ENCODE measurements at regions not wholly inside any gene's neighbourhood (a gene's known extent, or its start where the extent isn't known, plus 50 kb on each side); places are given as distances from the start of the nearest gene placed in this dataset.

- CTCF ChIA-PET = no interaction called here
- Histone ChIP-seq H3K79me2 (ENCODE audit: control insufficient read depth, insufficient read depth, low read length) (no peaks in the 10 kb centered on the region), H3K27me3 (replicated peaks in 1 of 4; ENCODE audit: control extremely low read depth in 1 of 4, control insufficient read depth in 3 of 4, insufficient read depth in 4 of 4, low read length in 3 of 4) (no peaks in the 10 kb centered on the region), H2AFZ (ENCODE audit: insufficient read depth, low read depth, low read length, poor library complexity, severe bottlenecking) (no peak overlapping the region), H3K27ac (ENCODE audit: low read length in 2 of 2) (peak overlapping the region in 1 of 2 donors; percentile 55), H3K9me3 (ENCODE audit: control extremely low read depth in 1 of 3, control insufficient read depth in 2 of 3, insufficient read depth in 1 of 3, low read length in 2 of 3) (no peaks in the 10 kb centered on the region), H4K20me1 (ENCODE audit: control insufficient read depth, insufficient read depth, low read length, poor library complexity, severe bottlenecking) (no peaks in the 10 kb centered on the region), H3K36me3 (replicated peaks in 1 of 2; ENCODE audit: control extremely low read depth in 1 of 2, control insufficient read depth in 1 of 2, extremely low read depth in 1 of 2, insufficient read depth in 2 of 2, low read length in 1 of 2) (no peaks in the 10 kb centered on the region), H3K4me3 (ENCODE audit: control extremely low read depth in 1 of 5, extremely low read depth in 1 of 5, insufficient read depth in 1 of 5, low read depth in 2 of 5, low read length in 4 of 5) (no peak overlapping the region), H3K4me1 (ENCODE audit: control insufficient read depth in 2 of 2, insufficient read depth in 2 of 2, low read length in 2 of 2) (peaks cover 0 to 33% of the 10 kb centered on the region in 2 donors), H3K4me2 (replicated peaks; ENCODE audit: low read depth, low read length, poor library complexity, severe bottlenecking) (no peak overlapping the region), H3K9ac (ENCODE audit: low read length) (no peak overlapping the region)
- peak; percentile 73 for DNase-seq
- POLR2A ChIA-PET = no interaction called here
- intact Hi-C loops (cut with micrococcal nuclease) = loop anchor here (2.0 kb wide), 1 partner anchor 638 kb away; the partner anchor contains the start of gene TMSB4Y
- peak; percentile 64 for ATAC-seq (ENCODE audit: low read depth)
- H3K4me3 Mint-ChIP-seq = peak overlapping the region; percentile 71
- H3K27me3 Mint-ChIP-seq = no peaks in the 10 kb centered on the region
- peaks cover 51% of the 10 kb centered on the region for H3K4me1 Mint-ChIP-seq
- no peaks in the 10 kb centered on the region for H3K9me3 Mint-ChIP-seq (ENCODE audit: insufficient read depth)
- WGBS (ENCODE audit: insufficient coverage) = 4% methylated on average over 4 of the region's 6 CpGs
- TF ChIP-seq EZH2 (IDR thresholded peaks at IDR 0.05; ENCODE audit: borderline replicate concordance, insufficient read depth, low read depth, low read length, poor library complexity, severe bottlenecking) = no peak
- no peak for TF ChIP-seq CTCF (IDR thresholded peaks at IDR 0.05)
- peak overlapping the region; percentile 90 for H3K27ac Mint-ChIP-seq
These were observed 183.7 kb upstream of the NLGN4Y start for GRCh38 chrY:14340459-14341143.

GRCh38 chrY:14344648-14345333, 179.5 kb upstream of the NLGN4Y start:
- DNase-seq = peak; percentile 68
- peak overlapping the region; percentile 86 for H3K27ac Mint-ChIP-seq
- CTCF ChIA-PET = no interaction called here
- Histone ChIP-seq H3K27me3 (replicated peaks in 1 of 4; ENCODE audit: control extremely low read depth in 1 of 4, control insufficient read depth in 3 of 4, insufficient read depth in 4 of 4, low read length in 3 of 4) (no peaks in the 10 kb centered on the region), H3K4me1 (ENCODE audit: control insufficient read depth in 2 of 2, insufficient read depth in 2 of 2, low read length in 2 of 2) (peaks cover 0 to 28% of the 10 kb centered on the region in 2 donors), H3K9me3 (ENCODE audit: control extremely low read depth in 1 of 3, control insufficient read depth in 2 of 3, insufficient read depth in 1 of 3, low read length in 2 of 3) (no peaks in the 10 kb centered on the region), H3K79me2 (ENCODE audit: control insufficient read depth, insufficient read depth, low read length) (no peaks in the 10 kb centered on the region), H3K36me3 (replicated peaks in 1 of 2; ENCODE audit: control extremely low read depth in 1 of 2, control insufficient read depth in 1 of 2, extremely low read depth in 1 of 2, insufficient read depth in 2 of 2, low read length in 1 of 2) (no peaks in the 10 kb centered on the region), H3K4me3 (ENCODE audit: control extremely low read depth in 1 of 5, extremely low read depth in 1 of 5, insufficient read depth in 1 of 5, low read depth in 2 of 5, low read length in 4 of 5) (peak overlapping the region in 1 of 5 experiments; percentile 3), H3K27ac (ENCODE audit: low read length in 2 of 2) (peak overlapping the region in 1 of 2 donors; percentile 51), H3K4me2 (replicated peaks; ENCODE audit: low read depth, low read length, poor library complexity, severe bottlenecking) (no peak overlapping the region), H2AFZ (ENCODE audit: insufficient read depth, low read depth, low read length, poor library complexity, severe bottlenecking) (no peak overlapping the region), H4K20me1 (ENCODE audit: control insufficient read depth, insufficient read depth, low read length, poor library complexity, severe bottlenecking) (no peaks in the 10 kb centered on the region), H3K9ac (ENCODE audit: low read length) (no peak overlapping the region)
- H3K27me3 Mint-ChIP-seq = no peaks in the 10 kb centered on the region
- TF ChIP-seq CTCF (IDR thresholded peaks at IDR 0.05) = no peak
- no peak for TF ChIP-seq EZH2 (IDR thresholded peaks at IDR 0.05; ENCODE audit: borderline replicate concordance, insufficient read depth, low read depth, low read length, poor library complexity, severe bottlenecking)
- H3K9me3 Mint-ChIP-seq (ENCODE audit: insufficient read depth) = no peaks in the 10 kb centered on the region
- H3K4me1 Mint-ChIP-seq = peaks cover 46% of the 10 kb centered on the region
- peak; percentile 45 for ATAC-seq (ENCODE audit: low read depth)
- intact Hi-C loops (cut with micrococcal nuclease) = no loop called here
- WGBS (ENCODE audit: insufficient coverage) = 20% methylated on average over 1 of the region's 5 CpGs
- H3K4me3 Mint-ChIP-seq = peak overlapping the region; percentile 81
- POLR2A ChIA-PET = interaction anchor here (0.6 kb wide), 1 partner anchor 976 kb away, joined by 5 read pairs; no protein-coding TSS in a partner anchor

All from B cell (primary cell).